ENCODE measurements at regions not wholly inside any gene's neighbourhood (a gene's known extent, or its start where the extent isn't known, plus 50 kb on each side); places are given as distances from the start of the nearest gene placed in this dataset.

DNA sequence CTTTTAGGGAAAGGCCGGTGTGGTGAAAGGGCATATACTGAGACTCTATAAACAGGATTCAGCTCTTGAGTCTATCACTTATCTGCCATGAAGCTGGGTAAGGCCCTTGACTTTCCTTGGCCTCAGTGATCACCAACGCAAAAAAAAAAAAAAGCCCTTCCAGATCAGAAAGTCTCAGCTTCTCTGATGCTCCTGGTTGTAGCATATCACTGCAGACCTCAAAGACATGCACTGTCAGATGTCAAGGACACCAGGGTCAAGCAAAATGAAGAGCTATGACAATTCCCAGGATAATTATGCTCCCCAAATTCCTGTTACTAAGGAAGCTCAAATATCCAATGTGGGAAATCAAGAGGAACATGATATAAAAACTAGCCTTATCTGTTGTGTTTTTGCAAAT, 68.3 kb upstream of the IFNE start:
- TF ChIP-seq, protein P1, sequence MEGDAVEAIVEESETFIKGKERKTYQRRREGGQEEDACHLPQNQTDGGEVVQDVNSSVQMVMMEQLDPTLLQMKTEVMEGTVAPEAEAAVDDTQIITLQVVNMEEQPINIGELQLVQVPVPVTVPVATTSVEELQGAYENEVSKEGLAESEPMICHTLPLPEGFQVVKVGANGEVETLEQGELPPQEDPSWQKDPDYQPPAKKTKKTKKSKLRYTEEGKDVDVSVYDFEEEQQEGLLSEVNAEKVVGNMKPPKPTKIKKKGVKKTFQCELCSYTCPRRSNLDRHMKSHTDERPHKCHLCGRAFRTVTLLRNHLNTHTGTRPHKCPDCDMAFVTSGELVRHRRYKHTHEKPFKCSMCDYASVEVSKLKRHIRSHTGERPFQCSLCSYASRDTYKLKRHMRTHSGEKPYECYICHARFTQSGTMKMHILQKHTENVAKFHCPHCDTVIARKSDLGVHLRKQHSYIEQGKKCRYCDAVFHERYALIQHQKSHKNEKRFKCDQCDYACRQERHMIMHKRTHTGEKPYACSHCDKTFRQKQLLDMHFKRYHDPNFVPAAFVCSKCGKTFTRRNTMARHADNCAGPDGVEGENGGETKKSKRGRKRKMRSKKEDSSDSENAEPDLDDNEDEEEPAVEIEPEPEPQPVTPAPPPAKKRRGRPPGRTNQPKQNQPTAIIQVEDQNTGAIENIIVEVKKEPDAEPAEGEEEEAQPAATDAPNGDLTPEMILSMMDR (IDR thresholded peaks at IDR 0.05; ENCODE audit: extremely low read depth, missing control alignments): no peak
- DNase-seq (ENCODE audit: low spot score): no peak

DNA sequence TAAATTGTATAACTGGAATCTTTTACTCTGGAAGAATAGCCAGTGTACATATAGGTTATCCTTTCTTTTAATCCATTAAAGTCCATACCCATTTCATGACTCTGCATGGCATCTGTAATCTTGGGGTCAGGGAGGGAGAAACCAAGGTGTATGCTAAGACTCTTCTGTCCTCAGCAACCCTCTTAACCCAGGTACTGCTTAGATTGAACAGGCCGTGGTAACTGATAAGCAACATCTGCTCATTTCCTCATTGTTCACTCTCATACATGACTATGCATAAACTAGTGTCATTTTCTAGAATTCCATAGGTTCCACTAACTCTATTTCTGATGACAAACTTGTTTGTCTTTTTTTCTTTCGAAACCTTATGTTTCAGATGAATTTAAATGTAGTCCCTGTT, 69.3 kb upstream of the IFNE start:
- no peak for DNase-seq (ENCODE audit: low spot score)
- TF ChIP-seq, protein P1 (IDR thresholded peaks at IDR 0.05; ENCODE audit: extremely low read depth, missing control alignments): no peak

DNA sequence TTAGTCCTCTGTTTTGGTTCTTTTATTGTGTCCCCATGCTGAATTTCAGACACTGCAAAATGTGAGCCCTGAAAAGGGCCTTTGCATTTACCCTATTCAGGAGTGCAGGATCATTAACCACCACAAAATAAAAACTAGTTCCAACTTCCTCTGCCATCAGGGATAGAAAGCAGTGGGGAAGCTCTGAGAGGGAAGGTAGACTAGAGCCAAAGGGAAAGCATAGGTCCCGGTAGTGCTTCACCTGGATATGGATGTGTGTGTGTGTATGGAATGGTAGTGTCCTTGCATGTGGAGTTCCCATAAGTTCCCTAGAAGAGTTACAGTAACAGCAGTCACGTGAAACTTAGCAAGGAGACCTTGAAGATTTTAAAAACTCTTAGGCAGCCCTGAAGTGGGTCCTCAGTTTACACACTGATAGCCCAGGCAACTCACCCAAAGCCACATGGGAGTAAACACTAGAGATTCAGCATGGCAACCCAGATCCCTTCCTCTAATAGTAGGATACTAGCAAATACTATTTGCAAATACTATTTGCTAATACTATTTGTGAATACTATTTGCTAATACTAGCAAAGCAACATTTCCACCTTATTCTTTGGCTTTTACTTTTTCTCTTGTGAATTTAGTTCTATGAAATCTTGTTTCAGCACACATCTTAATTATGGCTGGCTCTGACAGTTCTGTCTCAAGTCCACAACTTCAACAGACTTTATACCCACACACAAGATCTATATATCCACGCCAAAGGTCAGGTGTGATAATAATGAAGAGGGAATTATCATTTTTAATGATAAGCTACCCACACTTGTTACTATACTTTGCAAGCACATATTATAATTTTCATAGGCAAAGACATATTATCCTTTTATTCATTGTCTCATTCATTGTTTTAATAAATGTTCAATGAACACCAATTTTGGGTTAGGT, 70.4 kb upstream of the IFNE start:
- TF ChIP-seq, protein P1 (IDR thresholded peaks at IDR 0.05; ENCODE audit: extremely low read depth, missing control alignments): no peak
- no peak for DNase-seq (ENCODE audit: low spot score)

DNA sequence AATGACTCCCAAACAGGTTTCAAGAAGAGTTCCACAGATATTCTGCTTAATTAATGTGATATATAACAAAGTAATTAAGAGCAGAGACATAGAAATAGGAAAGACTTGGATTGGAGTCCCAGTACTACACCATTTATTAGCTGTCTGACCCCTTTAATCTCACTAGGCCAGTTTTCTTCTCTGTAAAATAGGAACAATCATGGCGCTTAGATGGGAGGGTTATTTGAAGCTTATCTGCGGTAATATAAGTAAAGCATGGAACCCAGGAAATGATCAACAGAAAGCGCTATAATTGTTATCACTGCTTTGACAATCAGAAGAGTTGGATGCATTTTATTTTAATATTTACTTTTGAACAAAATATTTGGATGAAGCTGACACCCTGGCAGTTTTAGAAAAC, 71.3 kb upstream of the IFNE start:
- TF ChIP-seq, protein P1 (IDR thresholded peaks at IDR 0.05; ENCODE audit: extremely low read depth, missing control alignments): no peak

DNA sequence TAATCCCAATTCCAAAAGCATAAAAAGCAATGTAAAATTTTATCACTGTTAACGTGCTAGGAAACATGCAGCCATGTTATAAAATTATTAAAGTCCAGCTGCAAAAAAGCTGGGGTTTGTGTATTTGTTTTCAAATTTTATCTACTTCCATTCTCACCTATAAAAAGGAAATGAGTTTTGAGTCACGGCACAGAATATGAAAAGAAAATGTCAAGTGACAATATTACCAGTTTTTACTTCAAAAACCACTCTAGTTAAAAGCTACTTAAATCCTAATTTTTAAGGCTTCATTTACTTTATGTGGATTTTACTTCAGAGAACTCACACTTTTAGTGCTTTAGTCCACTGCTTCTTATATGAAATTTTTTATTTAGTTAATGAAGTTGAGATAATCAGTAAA, 72.7 kb upstream of the IFNE start:
- DNase-seq (ENCODE audit: low spot score): no peak
- TF ChIP-seq, protein P1 (IDR thresholded peaks at IDR 0.05; ENCODE audit: extremely low read depth, missing control alignments): no peak

More for the DNA sequence above, 71.3 kb upstream of the IFNE start:
- DNase-seq (ENCODE audit: low spot score): no peak

DNA sequence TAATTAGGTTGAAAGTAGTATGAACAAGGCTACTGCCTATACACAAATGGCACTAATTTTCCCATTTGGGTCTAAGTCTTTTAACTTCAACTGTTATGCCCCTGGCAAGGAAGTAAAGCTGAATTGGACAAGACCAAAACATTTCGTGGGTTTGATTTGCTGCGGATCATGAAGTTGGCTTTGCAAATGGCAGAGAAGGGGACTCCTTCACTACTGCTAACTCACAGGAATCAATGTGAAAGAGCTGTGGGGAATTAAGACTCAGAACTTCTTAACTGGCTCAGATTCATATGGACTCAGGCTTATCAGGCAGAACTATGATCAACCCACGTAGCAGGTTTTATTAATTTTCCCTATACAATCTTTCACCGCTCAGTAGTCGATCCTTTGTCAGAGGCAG, 73.8 kb upstream of the IFNE start:
- no peak for DNase-seq (ENCODE audit: low spot score)

More for the DNA sequence above, 73.8 kb upstream of the IFNE start:
- TF ChIP-seq, protein P1 (IDR thresholded peaks at IDR 0.05; ENCODE audit: extremely low read depth, missing control alignments): no peak

Data from GM20000 (cell line).